Type B pancreatic cell (in vitro differentiated cells): ENCODE measurements at regions not wholly inside any gene's neighbourhood (a gene's known extent, or its start where the extent isn't known, plus 50 kb on each side); places are given as distances from the start of the nearest gene placed in this dataset.

Experiments used
- DNase-seq: peaks from one replicate; pipeline ENCODE4 v3.0.0; 2021; ENCODE audit warnings: mixed read lengths; ENCODE audit not compliant: unreplicated experiment; ENCODE audit errors: extremely low spot score
- H3K27ac Mint-ChIP-seq: 2 replicates; pipeline ENCODE4 v1.8.0; 2021; ENCODE audit warnings: mild to moderate bottlenecking, mixed read lengths
- H3K27me3 Mint-ChIP-seq: 2 replicates; pipeline ENCODE4 v1.8.0; 2021; ENCODE audit warnings: mixed read lengths
- H3K36me3 Mint-ChIP-seq: 2 replicates; pipeline ENCODE4 v1.8.0; 2021; ENCODE audit warnings: mixed read lengths
- H3K4me1 Mint-ChIP-seq: one replicate; pipeline ENCODE4 v1.8.0; 2021; ENCODE audit warnings: mixed read lengths; ENCODE audit not compliant: unreplicated experiment
- H3K4me3 Mint-ChIP-seq: 2 replicates; pipeline ENCODE4 v1.8.0; 2021; ENCODE audit warnings: mild to moderate bottlenecking, mixed read lengths
- H3K9me3 Mint-ChIP-seq: 2 replicates; pipeline ENCODE4 v1.8.0; 2021; ENCODE audit warnings: mixed read lengths
- CTCF ChIP-seq: fragments of 200-600 bp; sonication (generic); conservative IDR thresholded peaks from 2 replicates; pipeline ENCODE4 v1.5.0; 2021; ENCODE audit warnings: antibody characterized with exemption, mild to moderate bottlenecking

GRCh38 chr21:38982804-38983203, 177.1 kb downstream of the ETS2 start:
- Mint-ChIP-seq H3K27me3 (peaks cover 26% of the 10 kb centered on the region), H3K9me3 (peaks cover 5% of the 10 kb centered on the region), H3K4me1 (peaks cover 61% of the 10 kb centered on the region), H3K27ac (no peak overlapping the region), H3K4me3 (no peak overlapping the region), H3K36me3 (no peaks in the 10 kb centered on the region)
- DNase-seq, result no peak
- no peak for TF ChIP-seq CTCF

- TF ChIP-seq CTCF, result no peak
Measured at GRCh38 chr21:38982096-38982495, 176.4 kb downstream of the ETS2 start.

GRCh38 chr21:38980416-38981313, 174.9 kb downstream of the ETS2 start:
- H3K4me3 Mint-ChIP-seq, result no peak overlapping the region
- peaks cover 48% of the 10 kb centered on the region for H3K4me1 Mint-ChIP-seq
- no peaks in the 10 kb centered on the region for H3K36me3 Mint-ChIP-seq
- no peak overlapping the region for H3K27ac Mint-ChIP-seq
- no peak for DNase-seq
- H3K27me3 Mint-ChIP-seq, result peaks cover 16% of the 10 kb centered on the region
- H3K9me3 Mint-ChIP-seq, result peaks cover 5% of the 10 kb centered on the region
- TF ChIP-seq CTCF, result no peak

More at GRCh38 chr21:38982096-38982495, 176.4 kb downstream of the ETS2 start:
- Mint-ChIP-seq H3K27ac (peak overlapping the region; percentile 51), H3K9me3 (peaks cover 5% of the 10 kb centered on the region), H3K4me1 (peaks cover 58% of the 10 kb centered on the region), H3K36me3 (no peaks in the 10 kb centered on the region), H3K4me3 (peak overlapping the region; percentile 17), H3K27me3 (peaks cover 24% of the 10 kb centered on the region)
- DNase-seq, result no peak

- no peak for DNase-seq
- Mint-ChIP-seq H3K36me3 (no peaks in the 10 kb centered on the region), H3K27me3 (peaks cover 16% of the 10 kb centered on the region), H3K4me3 (peak overlapping the region; percentile 1), H3K9me3 (peaks cover 5% of the 10 kb centered on the region), H3K27ac (peak overlapping the region; percentile 72), H3K4me1 (peaks cover 36% of the 10 kb centered on the region)
- no peak for TF ChIP-seq CTCF
Measured at GRCh38 chr21:38979271-38980121, 173.8 kb downstream of the ETS2 start.

GRCh38 chr21:38976900-38977299, 171.2 kb downstream of the ETS2 start:
- Mint-ChIP-seq H3K4me1 (peaks cover 22% of the 10 kb centered on the region), H3K27me3 (peaks cover 11% of the 10 kb centered on the region), H3K9me3 (peaks cover 5% of the 10 kb centered on the region), H3K4me3 (no peak overlapping the region), H3K36me3 (no peaks in the 10 kb centered on the region), H3K27ac (no peak overlapping the region)
- no peak for DNase-seq
- no peak for TF ChIP-seq CTCF
